ENCODE measurements at regions not wholly inside any gene's neighbourhood (a gene's known extent, or its start where the extent isn't known, plus 50 kb on each side); places are given as distances from the start of the nearest gene placed in this dataset.
"Not testable (repeated sequence)": the region's sequence is repeated elsewhere in the genome, so short reads cannot be mapped to it uniquely, and the experiment has no call there.

- not testable (repeated sequence) for TF ChIP-seq EZH2 (IDR thresholded peaks at IDR 0.05; ENCODE audit: borderline replicate concordance, low read depth, low read length, severe bottlenecking); MAX (IDR thresholded peaks at IDR 0.05; ENCODE audit: insufficient read depth, insufficient read length); CTCF (IDR thresholded peaks at IDR 0.05; ENCODE audit: extremely low read depth in 1 of 2, insufficient read depth in 1 of 2, low read depth in 1 of 2, low read length in 2 of 2); POLR2A (IDR thresholded peaks at IDR 0.05; ENCODE audit: low read depth, low read length); POLR2AphosphoS5 (IDR thresholded peaks at IDR 0.05; ENCODE audit: insufficient read depth, low read depth, low read length)
Measured at GRCh38 chr10:9138829-9139228, 1084.3 kb downstream of the GATA3 start.

Measured in endothelial cell of umbilical vein (primary cell).